H4 (cell line): ENCODE measurements at regions not wholly inside any gene's neighbourhood (a gene's known extent, or its start where the extent isn't known, plus 50 kb on each side); places are given as distances from the start of the nearest gene placed in this dataset.
"Not testable (repeated sequence)": the region's sequence is repeated elsewhere in the genome, so short reads cannot be mapped to it uniquely, and the experiment has no call there.

Experiments used
- DNase-seq: peaks from one replicate; pipeline ENCODE4 v3.0.0-alpha.2; 2015; ENCODE audit warnings: low spot score

- no peak for DNase-seq
Observed at GRCh38 chr5:85656050-85656449, 961.7 kb upstream of the COX7C start.

GRCh38 chr5:85657328-85657727, 960.4 kb upstream of the COX7C start:
- not testable (repeated sequence) for DNase-seq

- DNase-seq: not testable (repeated sequence)
Observed at GRCh38 chr5:85662969-85663707, 954.6 kb upstream of the COX7C start.

- no peak for DNase-seq
Observed at GRCh38 chr5:85663708-85664031, 954.1 kb upstream of the COX7C start.

- no peak for DNase-seq
Observed at GRCh38 chr5:85670417-85670816, 947.3 kb upstream of the COX7C start.

- DNase-seq: no peak
Observed at GRCh38 chr5:85671223-85671970, 946.3 kb upstream of the COX7C start.

- DNase-seq: no peak
Observed at GRCh38 chr5:85681871-85682270, 935.9 kb upstream of the COX7C start.

- no peak for DNase-seq
Observed at GRCh38 chr5:85684351-85684750, 933.4 kb upstream of the COX7C start.

- DNase-seq: no peak
Observed at GRCh38 chr5:85703296-85703695, 914.4 kb upstream of the COX7C start.

- DNase-seq: no peak
Observed at GRCh38 chr5:85709728-85710127, 908.0 kb upstream of the COX7C start.

- no peak for DNase-seq
Observed at GRCh38 chr5:85716344-85717202, 901.2 kb upstream of the COX7C start.

GRCh38 chr5:85717203-85717563, 900.6 kb upstream of the COX7C start:
- DNase-seq: no peak

GRCh38 chr5:85732185-85732584, 885.6 kb upstream of the COX7C start:
- no peak for DNase-seq

- DNase-seq: no peak
Observed at GRCh38 chr5:85741972-85742371, 875.8 kb upstream of the COX7C start.

GRCh38 chr5:85760519-85760918, 857.2 kb upstream of the COX7C start:
- DNase-seq: no peak

GRCh38 chr5:85769347-85769746, 848.4 kb upstream of the COX7C start:
- no peak for DNase-seq

- DNase-seq: no peak
Observed at GRCh38 chr5:85784746-85785145, 833.0 kb upstream of the COX7C start.

GRCh38 chr5:85813146-85813545, 804.6 kb upstream of the COX7C start:
- no peak for DNase-seq

- peak; percentile 12 for DNase-seq
Observed at GRCh38 chr5:85814596-85814995, 803.1 kb upstream of the COX7C start.

- no peak for DNase-seq
Observed at GRCh38 chr5:85823462-85824426, 794.0 kb upstream of the COX7C start.

GRCh38 chr5:85838781-85839180, 779.0 kb upstream of the COX7C start:
- no peak for DNase-seq
